ENCODE measurements at regions not wholly inside any gene's neighbourhood (a gene's known extent, or its start where the extent isn't known, plus 50 kb on each side); places are given as distances from the start of the nearest gene placed in this dataset.

- no peak for TF ChIP-seq CTCF (IDR thresholded peaks at IDR 0.05)
- TF ChIP-seq POLR2A (IDR thresholded peaks at IDR 0.05): no peak
Measured at GRCh38 chr6:23140871-23141270, 571.5 kb downstream of the HDGFL1 start.
